K562 (cell line): ENCODE measurements at regions not wholly inside any gene's neighbourhood (a gene's known extent, or its start where the extent isn't known, plus 50 kb on each side); places are given as distances from the start of the nearest gene placed in this dataset.

Experiments
- CEBPZ ChIP-seq: fragments of 150-350 bp; IDR thresholded peaks from 2 replicates; pipeline ENCODE4 v1.6.1; 2014; ENCODE audit warnings: low read depth, mild to moderate bottlenecking, low read length, borderline replicate concordance
- CREB3 ChIP-seq: fragments of 450-650 bp; conservative IDR thresholded peaks from 2 replicates; pipeline ENCODE4 v1.6.1; 2016; ENCODE audit warnings: missing genetic modification characterization, low read depth, mild to moderate bottlenecking, missing compliant biosample characterization, moderate library complexity
- CTCF ChIP-seq, 3 experiments: IDR thresholded peaks in 2 of 3; conservative IDR thresholded peaks in 1 of 3; 2 replicates each; pipeline ENCODE4 v1.5.1; 2011 to 2012; ENCODE audit warnings: low read length in 3 of 3, mild to moderate bottlenecking in 3 of 3, control low read depth in 2 of 3, improper control_type of control experiment in 1 of 3, inconsistent platforms in 1 of 3, low read depth in 1 of 3, mixed read lengths in 1 of 3, moderate library complexity in 1 of 3; ENCODE audit not compliant: insufficient read depth in 2 of 3
- EZH2 ChIP-seq: IDR thresholded peaks from 2 replicates; pipeline ENCODE4 v1.6.1; 2012; ENCODE audit warnings: low read depth, mild to moderate bottlenecking, inconsistent platforms, low read length, borderline replicate concordance
- FOXA3 ChIP-seq, 2 experiments: fragments of 450-650 bp in 1 of 2; sonication (generic) in 1 of 2; formaldehyde crosslinking; IDR thresholded peaks in 1 of 2; conservative IDR thresholded peaks in 1 of 2; 2 replicates each; pipeline versions ENCODE4 v1.4.0 to v1.8.0; 2020 to 2022; ENCODE audit warnings: mild to moderate bottlenecking in 2 of 2, missing genetic modification reagents in 1 of 2
- HEY1 ChIP-seq: fragments of 250-450 bp; sonication (Bioruptor Pico); IDR thresholded peaks from 2 replicates; pipeline ENCODE4 v1.5.0; 2020; ENCODE audit warnings: mild to moderate bottlenecking, moderate library complexity, borderline replicate concordance
- HNRNPLL ChIP-seq: fragments of 200-400 bp; formaldehyde crosslinking; IDR thresholded peaks from 2 replicates; pipeline ENCODE4 v1.6.1; 2017; ENCODE audit warnings: low read length, low read depth, mild to moderate bottlenecking; ENCODE audit not compliant: poor library complexity, severe bottlenecking
- NR3C1 ChIP-seq: sonication (generic); formaldehyde crosslinking; IDR thresholded peaks from 2 replicates; pipeline ENCODE4 v1.8.1; 2022; ENCODE audit warnings: missing genetic modification reagents
- SMC3 ChIP-seq: conservative IDR thresholded peaks from 2 replicates; pipeline ENCODE4 v1.6.1; 2011; ENCODE audit warnings: low read depth, low read length, improper control_type of control experiment; ENCODE audit not compliant: insufficient read depth
- ZBTB11 ChIP-seq, 3 experiments: fragments of 200-800 bp in 1 of 3; fragments of 250-450 bp in 1 of 3; fragments of 450-650 bp in 1 of 3; sonication (Bioruptor Pico) in 1 of 3; sonication (Bioruptor generic) in 1 of 3; formaldehyde crosslinking in 1 of 3; IDR thresholded peaks; 2 replicates each; pipeline versions ENCODE4 v1.6.1 to v1.8.0; 2016 to 2022; ENCODE audit warnings: mild to moderate bottlenecking in 2 of 3, missing genetic modification characterization in 2 of 3, missing compliant biosample characterization in 1 of 3, moderate library complexity in 1 of 3
- ZNF217 ChIP-seq: sonication (generic); formaldehyde crosslinking; IDR thresholded peaks from 2 replicates; pipeline ENCODE4 v1.8.0; 2022; ENCODE audit warnings: mild to moderate bottlenecking, missing genetic modification reagents

GRCh38 chr4:124536946-124537345 lies 175.6 kb downstream of the ANKRD50 start:
- no peak for TF ChIP-seq CEBPZ
- TF ChIP-seq NR3C1 (CRISPR knock-in tag): no peak
- no peak for TF ChIP-seq CTCF (IDR thresholded peaks at IDR 0.05 in 2 of 3, conservative IDR thresholded peaks at IDR 0.05 in 1 of 3; ENCODE audit: insufficient read depth in 2 of 3, low read depth in 1 of 3, low read length in 3 of 3)
- no peak for TF ChIP-seq EZH2
- no peak for TF ChIP-seq ZNF217 (CRISPR knock-in tag)
- TF ChIP-seq CREB3 (tag): no peak
- no peak for TF ChIP-seq HEY1 (CRISPR knock-in tag)
- no peak for TF ChIP-seq ZBTB11 (CRISPR knock-in tag; IDR thresholded peaks at IDR 0.05)
- TF ChIP-seq FOXA3 (CRISPR knock-in tag; conservative IDR thresholded peaks at IDR 0.05 in 1 of 2, IDR thresholded peaks at IDR 0.05 in 1 of 2): no peak
- TF ChIP-seq SMC3: no peak
- TF ChIP-seq HNRNPLL: no peak
